DMS114 treated with DMSO at 0.1 percent for 48 hours (cell line): ENCODE measurements at regions not wholly inside any gene's neighbourhood (a gene's known extent, or its start where the extent isn't known, plus 50 kb on each side); places are given as distances from the start of the nearest gene placed in this dataset.
"Not testable (repeated sequence)": the region's sequence is repeated elsewhere in the genome, so short reads cannot be mapped to it uniquely, and the experiment has no call there.

Experiments used
- DNase-seq: peaks from one replicate; lab custom pipeline; 2025; ENCODE audit not compliant: unreplicated experiment; lab: John Stamatoyannopoulos, UW

DNA sequence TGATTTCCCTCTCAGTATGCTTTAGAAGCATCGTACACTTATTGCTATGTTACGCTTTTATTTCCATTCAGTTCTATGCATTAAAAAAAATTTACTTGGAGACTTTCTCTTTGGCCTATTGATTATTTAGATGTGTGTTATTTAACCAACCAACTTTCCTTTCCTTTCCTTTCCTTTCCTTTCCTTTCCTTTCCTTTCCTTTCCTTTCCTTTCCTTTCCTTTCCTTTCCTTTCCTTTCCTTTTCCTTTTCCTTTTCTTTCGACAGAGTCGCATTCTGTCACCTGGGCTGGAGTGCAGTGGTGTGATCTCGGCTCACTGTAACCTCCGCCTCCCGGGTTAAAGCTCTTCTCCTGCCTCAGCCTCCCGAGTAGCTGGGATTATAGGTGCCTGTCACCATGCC, 502.7 kb upstream of the LARGE1 start:
- not testable (repeated sequence) for DNase-seq

DNA sequence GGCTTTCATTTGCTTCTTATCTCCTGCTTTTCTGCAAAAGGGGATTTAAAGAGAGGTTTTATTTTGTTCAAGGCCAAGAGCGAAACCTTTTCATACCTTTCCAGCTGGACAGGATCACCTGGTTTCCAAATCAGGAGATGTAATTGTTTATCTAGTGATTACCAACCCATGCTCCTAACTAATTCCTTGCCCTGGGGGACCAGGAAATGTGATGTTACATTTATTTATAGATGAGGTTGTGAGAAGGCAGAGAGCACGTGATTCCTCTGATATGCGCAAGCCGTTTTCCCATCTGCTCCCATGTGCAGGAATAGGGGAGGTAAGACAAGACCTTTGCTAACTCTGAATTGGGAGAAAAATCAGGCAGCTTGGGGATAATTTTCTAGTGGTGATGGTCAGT, 507.2 kb upstream of the LARGE1 start:
- DNase-seq = no peak

- DNase-seq = no peak
Observed at GRCh38 chr22:34427841-34428240, 507.6 kb upstream of the LARGE1 start.

DNA sequence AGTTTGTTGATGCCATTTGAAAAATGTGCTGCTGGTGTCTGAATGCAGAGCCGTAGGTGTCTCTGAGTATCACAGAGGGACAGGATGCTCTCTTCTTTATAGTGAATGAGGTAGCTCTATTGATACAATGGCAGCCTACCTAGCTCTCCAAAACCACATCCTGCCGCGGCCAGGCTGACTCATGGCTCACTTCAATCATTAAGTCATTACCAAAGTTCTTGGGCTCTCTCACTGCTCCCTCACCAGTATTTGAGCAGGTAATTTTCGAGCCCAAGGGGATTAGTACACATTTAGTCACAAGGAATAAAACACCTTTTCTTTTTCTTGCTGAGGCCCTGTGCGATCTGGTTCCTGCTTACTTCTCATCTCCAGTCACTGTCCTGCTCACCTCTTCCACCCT, 509.0 kb upstream of the LARGE1 start:
- DNase-seq = no peak

DNA sequence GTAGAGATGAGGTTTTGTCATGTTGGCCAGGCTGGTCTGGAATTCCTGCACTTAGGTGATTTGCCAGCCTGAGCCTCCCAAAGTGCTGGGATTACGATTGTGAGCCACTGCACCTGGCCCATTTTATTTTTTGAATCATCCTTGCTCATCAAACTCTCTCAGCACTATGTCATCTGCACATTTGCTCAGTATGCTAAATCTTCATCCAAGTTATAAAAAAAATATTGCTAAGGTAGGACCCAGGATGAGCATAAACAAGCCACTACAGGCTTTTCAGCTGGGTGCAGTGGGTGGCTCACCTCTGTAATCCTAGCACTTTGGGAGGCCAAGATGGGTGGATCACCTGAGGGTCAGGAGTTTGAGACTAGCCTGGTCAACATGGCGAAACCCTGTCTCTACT, 510.1 kb upstream of the LARGE1 start:
- no peak for DNase-seq

- no peak for DNase-seq
Observed at GRCh38 chr22:34434371-34434770, 514.1 kb upstream of the LARGE1 start.

- DNase-seq = no peak
Observed at GRCh38 chr22:34437140-34437539, 516.9 kb upstream of the LARGE1 start.

DNA sequence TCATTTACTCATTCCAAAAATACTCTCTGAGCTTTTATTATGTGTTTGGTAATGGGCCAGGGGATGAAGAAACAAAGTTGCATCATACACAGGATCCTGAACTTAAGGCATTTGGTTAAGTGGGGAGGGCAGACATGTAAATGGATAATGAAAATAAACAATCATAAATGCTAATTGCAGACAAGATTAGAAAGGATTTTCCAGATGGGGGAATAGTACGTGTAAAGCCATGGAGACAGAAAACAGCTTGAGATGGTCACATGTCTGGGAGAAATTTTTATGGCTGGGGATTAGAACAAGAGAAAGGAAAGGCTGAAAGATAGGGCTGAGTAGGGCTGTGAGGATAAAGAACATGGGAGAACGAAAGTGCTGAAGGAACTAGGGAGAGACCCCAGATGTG, 534.3 kb upstream of the LARGE1 start:
- no peak for DNase-seq

DNA sequence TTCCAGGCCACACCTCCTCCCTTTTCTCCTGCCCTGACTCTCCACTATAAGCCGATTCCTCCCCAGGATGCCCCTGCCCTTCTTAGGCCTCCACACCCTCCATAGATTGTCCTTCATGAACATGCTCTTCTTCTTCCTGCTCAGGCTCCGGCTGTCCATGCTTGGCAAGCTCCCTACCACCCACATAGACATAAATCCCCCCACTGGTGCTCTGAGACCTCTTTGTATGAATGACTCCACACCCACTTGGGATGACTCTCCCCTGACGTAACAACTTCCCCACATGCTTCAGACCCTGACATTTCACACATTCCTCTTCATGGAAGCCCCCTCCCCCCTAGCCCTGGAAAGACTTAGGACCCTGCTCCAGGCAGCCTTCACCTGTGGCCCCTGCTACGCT, 542.5 kb upstream of the LARGE1 start:
- no peak for DNase-seq

- DNase-seq = no peak
Observed at GRCh38 chr22:34475886-34476285, 555.6 kb upstream of the LARGE1 start.

GRCh38 chr22:34476762-34477161, 556.5 kb upstream of the LARGE1 start:
- DNase-seq = no peak

GRCh38 chr22:34481090-34481489, 560.8 kb upstream of the LARGE1 start:
- no peak for DNase-seq

DNA sequence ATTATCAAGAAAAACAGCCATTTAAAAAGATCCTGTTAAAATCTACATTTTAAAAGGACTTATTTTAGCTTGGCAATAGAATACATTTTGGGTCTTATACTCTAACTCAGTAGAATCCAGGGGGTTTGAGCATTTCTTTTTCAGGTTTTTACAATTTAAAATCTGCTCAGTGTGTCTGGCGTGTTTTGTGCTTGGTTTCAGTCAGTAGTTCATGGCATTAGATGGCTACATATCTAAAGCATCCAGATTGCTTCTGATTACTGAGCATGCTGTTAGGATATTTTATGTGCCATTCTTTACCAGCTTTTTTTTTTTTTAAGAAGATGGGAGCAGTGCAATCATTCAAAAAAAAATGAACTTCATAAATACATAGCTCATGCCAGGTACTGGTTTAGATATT, 566.1 kb upstream of the LARGE1 start:
- DNase-seq = no peak

DNA sequence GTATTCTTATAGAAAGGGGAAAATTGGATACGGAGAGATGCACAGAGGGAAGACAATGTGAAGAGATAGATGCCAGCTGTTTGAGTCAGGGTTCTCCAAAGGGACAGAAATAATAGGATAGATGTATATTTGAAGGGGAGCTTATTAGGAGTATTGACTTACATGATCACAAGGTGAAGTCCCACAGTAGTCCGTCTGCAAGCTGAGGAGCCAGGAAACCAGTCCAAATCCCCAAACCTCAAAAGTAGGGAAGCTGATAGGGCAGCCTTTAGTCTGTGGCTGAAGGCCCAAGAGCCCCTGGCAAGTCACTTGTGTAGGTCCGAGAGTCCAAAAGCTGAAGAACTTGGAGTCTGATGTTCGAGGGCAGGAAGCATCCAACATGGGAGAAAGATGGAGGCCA, 569.6 kb upstream of the LARGE1 start:
- DNase-seq = no peak

DNA sequence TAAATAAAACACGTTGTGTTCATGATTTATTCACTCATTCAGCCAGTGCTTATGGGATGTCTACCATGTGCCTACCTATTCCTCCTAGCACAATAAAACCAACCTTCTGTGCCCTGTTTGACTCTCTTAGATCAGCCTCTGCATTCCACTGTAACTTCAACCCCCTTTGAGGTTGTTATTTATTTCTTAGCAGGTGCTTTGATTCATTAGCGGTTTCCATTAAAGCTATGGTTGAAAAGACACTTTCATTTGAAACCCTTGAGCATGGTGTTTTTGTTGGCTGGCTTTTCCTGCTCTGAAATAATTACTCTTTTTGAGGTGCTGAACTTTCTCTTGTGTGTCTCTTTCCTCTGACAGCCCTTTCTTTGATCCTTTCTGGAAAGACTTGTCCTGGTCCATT, 570.6 kb upstream of the LARGE1 start:
- DNase-seq = no peak

DNA sequence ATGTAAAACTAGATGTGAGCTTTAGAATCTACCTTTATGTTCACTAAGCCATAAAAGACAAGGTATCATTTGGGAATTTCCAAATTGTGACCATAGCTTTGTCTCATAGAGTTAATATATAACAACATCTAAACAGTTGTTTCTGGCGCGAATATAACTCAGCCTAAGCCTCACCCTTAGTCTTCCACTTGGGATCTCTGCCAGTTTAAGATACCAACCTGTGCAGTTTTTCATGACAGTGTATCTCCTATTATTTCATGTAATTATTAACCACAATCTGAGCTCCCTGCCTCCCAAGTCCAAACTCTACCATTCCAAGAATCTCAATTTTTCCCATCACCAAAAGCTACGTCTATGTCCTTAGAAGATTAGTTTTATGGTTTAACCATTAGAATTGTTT, 572.5 kb upstream of the ISX start:
- DNase-seq = no peak

GRCh38 chr22:34501366-34501965, 564.5 kb upstream of the ISX start:
- no peak for DNase-seq

DNA sequence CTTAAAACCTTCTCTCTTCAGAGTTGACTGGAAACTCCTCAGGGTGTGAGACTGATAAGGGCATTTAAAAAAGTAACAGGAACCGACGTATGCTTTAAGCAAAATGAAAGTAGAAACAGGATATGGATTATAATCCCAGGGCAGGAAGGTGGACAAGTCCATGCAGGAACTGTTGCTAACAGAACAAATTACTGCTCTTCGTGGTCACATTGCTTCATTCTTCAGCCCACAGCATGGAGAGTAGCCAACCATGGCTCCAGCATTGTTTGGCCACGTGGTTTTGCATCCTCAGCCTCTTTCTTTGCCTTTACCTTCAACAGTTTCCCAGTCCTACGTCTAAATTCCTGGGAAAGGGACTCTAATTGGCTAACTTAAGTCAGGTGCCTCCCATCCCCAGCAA, 563.1 kb upstream of the ISX start:
- no peak for DNase-seq

DNA sequence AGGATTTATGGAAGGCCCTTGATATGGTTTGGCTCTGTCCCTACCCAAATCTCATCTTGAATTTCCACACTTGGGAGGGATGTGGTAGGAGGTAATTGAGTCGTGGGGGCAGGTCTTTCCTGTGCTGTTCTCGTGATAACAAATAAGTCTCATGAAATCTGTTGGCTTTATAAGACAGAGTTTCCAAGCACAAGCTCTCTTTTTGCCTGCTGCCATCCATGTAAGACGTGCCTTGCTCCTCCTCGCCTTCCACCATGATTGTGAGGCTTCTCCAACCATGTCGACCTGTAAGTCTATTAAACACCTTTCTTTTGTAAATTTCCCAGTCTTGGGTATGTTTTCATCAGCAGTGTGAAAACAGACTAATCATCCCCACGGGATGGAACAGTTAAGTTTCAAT, 557.2 kb upstream of the ISX start:
- DNase-seq = no peak

DNA sequence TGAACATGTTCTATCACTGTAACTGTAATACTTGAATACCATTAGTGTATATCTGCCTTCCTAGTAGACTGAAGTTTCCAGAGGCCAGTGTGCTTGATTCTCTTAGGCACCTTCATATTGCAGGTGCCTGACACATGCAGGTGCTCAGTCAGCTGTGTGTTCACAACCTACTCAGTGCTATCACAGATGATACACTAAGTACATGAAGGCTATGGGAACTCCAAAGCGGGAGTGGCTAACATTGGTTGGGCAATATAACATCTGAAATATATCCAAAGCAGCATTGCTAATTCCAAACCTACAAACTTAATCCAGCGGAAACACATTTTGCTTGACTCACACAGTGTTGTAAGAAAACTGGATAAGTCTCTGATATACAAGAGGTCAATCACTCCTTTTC, 539.3 kb upstream of the ISX start:
- DNase-seq = no peak

DNA sequence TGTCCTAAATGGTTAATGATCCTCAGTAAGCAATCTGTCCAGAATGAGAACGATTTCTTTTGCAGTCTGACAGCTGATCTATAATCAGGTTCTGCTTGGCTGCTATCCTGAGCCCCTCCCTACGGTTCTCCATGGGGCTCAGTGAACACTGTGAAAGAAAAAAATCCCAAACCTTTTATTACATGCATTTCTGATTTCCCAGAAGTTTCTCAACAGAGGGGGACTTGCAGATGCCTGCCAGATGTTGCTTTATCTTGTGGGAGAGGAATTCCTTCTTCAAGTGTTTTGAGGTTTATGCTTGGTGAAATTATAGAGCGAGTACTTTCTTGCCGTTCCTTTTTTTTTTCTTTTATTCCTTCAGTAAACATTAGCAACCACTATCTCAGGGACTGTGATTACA, 531.9 kb upstream of the ISX start:
- DNase-seq = no peak

GRCh38 chr22:34567367-34567766, 498.6 kb upstream of the ISX start:
- no peak for DNase-seq

DNA sequence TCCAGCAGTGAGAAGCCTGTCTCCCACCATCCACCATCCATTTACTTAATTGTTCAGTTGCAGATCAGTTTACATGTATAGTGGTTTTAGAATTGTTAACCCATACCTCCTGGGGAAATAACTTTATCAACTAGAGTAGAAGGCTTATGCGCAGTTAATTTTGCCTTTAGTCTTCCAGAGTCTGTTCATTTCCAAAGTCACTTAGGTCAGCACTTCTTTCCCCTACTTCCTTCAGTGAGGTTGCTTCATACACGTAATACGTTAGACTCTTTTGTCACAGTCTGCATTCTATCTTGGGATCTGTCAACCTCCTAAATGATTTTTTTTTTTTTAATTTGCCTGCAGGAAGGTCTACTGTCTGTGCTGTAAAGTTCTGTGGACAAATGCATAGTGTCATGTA, 495.6 kb upstream of the ISX start:
- DNase-seq = no peak

DNA sequence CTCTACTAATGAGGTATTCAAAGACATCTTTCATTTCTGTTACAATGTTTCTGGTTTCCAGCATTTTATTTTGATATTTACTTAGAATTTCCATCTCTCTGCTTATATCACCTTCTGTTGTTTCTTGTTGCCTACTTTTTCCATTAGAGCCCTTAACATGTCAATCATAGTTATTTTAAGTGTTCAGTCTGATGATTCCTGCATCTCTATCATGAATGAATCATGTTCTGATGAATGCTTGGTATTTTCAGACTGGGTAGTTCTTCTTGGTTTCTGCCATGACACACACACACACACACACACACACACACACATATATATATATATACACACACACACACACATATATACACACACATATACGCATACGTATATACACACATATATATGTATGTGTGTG, 486.4 kb upstream of the ISX start:
- DNase-seq = no peak
